HepG2 (cell line): ENCODE measurements at regions not wholly inside any gene's neighbourhood (a gene's known extent, or its start where the extent isn't known, plus 50 kb on each side); places are given as distances from the start of the nearest gene placed in this dataset.

Source experiments
- ATAC-seq: fragments of 200-7000 bp; cut with Tn5 transposase; 3 replicates; pipeline ENCODE4 v1.9.1; 2020; ENCODE audit warnings: mild to moderate bottlenecking, moderate library complexity
- BruUV-seq: library from RNA; stranded (reverse); fragments of 400-500 nt; replicated peaks from 2 replicates; lab custom pipeline; 2021; lab: Mats Ljungman, UMichigan
- CTCF ChIA-PET: fragments of 300-600 bp; formaldehyde crosslinking; extraction: SDS; loops from one replicate; lab custom pipeline; 2021; ENCODE audit warnings: low total read pairs, inconsistent platforms, low intra/inter-chr PET ratio; lab: Yijun Ruan, JAX
- POLR2A ChIA-PET: fragments of 350-600 bp; sonication (Branson Sonifier 250); formaldehyde crosslinking; loops from one replicate; lab custom pipeline; 2020; ENCODE audit warnings: antibody characterized with exemption, inconsistent platforms; lab: Yijun Ruan, JAX
- DNase-seq: peaks from one replicate; pipeline ENCODE4 v3.0.0-alpha.2; 2015; ENCODE audit warnings: low spot score
- FAIRE-seq: peaks from 3 replicates; lab custom pipeline; 2011; peaks lifted over from hg19 to GRCh38; lab: Jason Lieb, UNC
- H2AFZ ChIP-seq: one replicate; pipeline ENCODE4 v1.6.1; 2011; ENCODE audit warnings: low read length, inconsistent platforms
- H3K27ac ChIP-seq: fragments of 300-600 bp; 3 replicates; pipeline ENCODE4 v1.8.0; 2011; ENCODE audit warnings: mixed run types, mild to moderate bottlenecking, mixed read lengths, low read length, inconsistent platforms; ENCODE audit not compliant: insufficient read depth; ENCODE audit errors: extremely low read length
- H3K27me3 ChIP-seq, 2 experiments: fragments of 200-600 bp in 1 of 2; 2 replicates in 1 of 2; 3 replicates in 1 of 2; pipeline versions ENCODE4 v1.6.0 to v1.8.0; 2011; ENCODE audit warnings: low read length in 2 of 2, mild to moderate bottlenecking in 2 of 2, moderate library complexity in 2 of 2, inconsistent platforms in 1 of 2; ENCODE audit not compliant: insufficient read depth in 2 of 2, control insufficient read depth in 1 of 2
- H3K36me3 ChIP-seq, 2 experiments: fragments of 200-600 bp in 1 of 2; replicated peaks in 1 of 2; 2 replicates in 1 of 2; 3 replicates in 1 of 2; pipeline versions ENCODE4 v1.5.1 to v1.8.0; 2011; ENCODE audit warnings: low read length in 2 of 2, inconsistent platforms in 1 of 2; ENCODE audit not compliant: insufficient read depth in 2 of 2, control insufficient read depth in 1 of 2
- H3K4me1 ChIP-seq: 2 replicates; pipeline ENCODE4 v1.5.1; 2012; ENCODE audit warnings: low read length, inconsistent platforms; ENCODE audit not compliant: insufficient read depth
- H3K4me2 ChIP-seq: 2 replicates; pipeline ENCODE4 v1.6.0; 2011; ENCODE audit warnings: low read depth, low read length, inconsistent platforms
- H3K4me3 ChIP-seq, 3 experiments: fragments of 200-600 bp in 1 of 3; sonication (generic), shearing (Covaris generic) in 1 of 3; replicated peaks in 1 of 3; 2 replicates each; pipeline ENCODE4 v1.5.1; 2011 to 2016; ENCODE audit warnings: low read length in 3 of 3, inconsistent platforms in 2 of 3, low read depth in 2 of 3, mild to moderate bottlenecking in 2 of 3, control low read depth in 1 of 3, mixed read lengths in 1 of 3; ENCODE audit not compliant: insufficient read depth in 1 of 3
- H3K79me2 ChIP-seq: one replicate; pipeline ENCODE4 v1.6.1; 2011; ENCODE audit warnings: low read length, inconsistent platforms; ENCODE audit not compliant: insufficient read depth
- H3K9ac ChIP-seq: 2 replicates; pipeline ENCODE4 v1.6.0; 2011; ENCODE audit warnings: mild to moderate bottlenecking, low read depth, low read length, inconsistent platforms; ENCODE audit not compliant: insufficient read depth
- H3K9me3 ChIP-seq: 2 replicates; pipeline ENCODE4 v1.5.1; 2012; ENCODE audit warnings: mild to moderate bottlenecking, low read length
- H4K20me1 ChIP-seq: 2 replicates; pipeline ENCODE4 v1.6.0; 2011; ENCODE audit warnings: inconsistent platforms, mild to moderate bottlenecking, low read length, moderate library complexity; ENCODE audit not compliant: insufficient read depth
- ASH2L ChIP-seq: fragments of 300-600, 200-600 bp; sonication (generic); IDR thresholded peaks from 2 replicates; pipeline ENCODE4 v1.7.0; 2017; ENCODE audit warnings: low read depth, mild to moderate bottlenecking, moderate library complexity, mixed read lengths, low read length; ENCODE audit not compliant: insufficient read length
- GMEB2 ChIP-seq: IDR thresholded peaks from 2 replicates; pipeline ENCODE4 v1.6.1; 2016; ENCODE audit warnings: missing biosample characterization, missing genetic modification reagents, low read depth
- HBP1 ChIP-seq: IDR thresholded peaks from 2 replicates; pipeline ENCODE4 v1.6.1; 2016; ENCODE audit warnings: low read depth, control low read depth
- HOXA9 ChIP-seq: sonication (generic); formaldehyde crosslinking; IDR thresholded peaks from 2 replicates; pipeline ENCODE4 v1.8.1; 2022; ENCODE audit warnings: missing genetic modification reagents, mild to moderate bottlenecking, moderate library complexity, borderline replicate concordance
- MIXL1 ChIP-seq: IDR thresholded peaks from 2 replicates; pipeline ENCODE4 v1.6.1; 2016
- SOX6 ChIP-seq, 2 experiments: fragments of 450-650 bp in 1 of 2; sonication (generic) in 1 of 2; formaldehyde crosslinking in 1 of 2; IDR thresholded peaks; 2 replicates each; pipeline versions ENCODE4 v1.4.0 to v1.6.1; 2017 to 2020; ENCODE audit warnings: antibody characterized with exemption in 1 of 2, mild to moderate bottlenecking in 1 of 2, missing genetic modification reagents in 1 of 2
- SRSF4 ChIP-seq: fragments of 200-400 bp; formaldehyde crosslinking; IDR thresholded peaks from one replicate; pipeline ENCODE4 v1.6.1; 2018; ENCODE audit warnings: mild to moderate bottlenecking, low read depth, low read length, moderate library complexity; ENCODE audit not compliant: poor library complexity, severe bottlenecking
- ZNF747 ChIP-seq: sonication (generic); formaldehyde crosslinking; IDR thresholded peaks from 2 replicates; pipeline ENCODE4 v1.8.1; 2023; ENCODE audit warnings: missing genetic modification reagents, mild to moderate bottlenecking, borderline replicate concordance
- WGBS: methylation state at CpG from one replicate; pipeline ENCODE4 v1.1.6; 2017; ENCODE audit warnings: low lambda C conversion rate; 5-methylcytosine and 5-hydroxymethylcytosine counted together
- in situ Hi-C: cut with HindIII; loops from 2 replicates; pipeline ENCODE4 v1.10.0; 2017; ENCODE audit warnings: low pct_unique_long_range_greater_than_20kb; ENCODE audit not compliant: extremely low pct_ligation_motif_present
- intact Hi-C: fragments of 100-400 bp; cut with micrococcal nuclease; formaldehyde crosslinking; loops from one replicate; pipeline ENCODE4 v1.10.0; 2022; ENCODE audit not compliant: unreplicated experiment
- TF ChIP-seq, protein P1 (sequence below): sonication (generic); formaldehyde crosslinking; IDR thresholded peaks from 2 replicates; pipeline ENCODE4 v1.4.0; 2020; ENCODE audit warnings: low read depth, missing genetic modification reagents
- TF ChIP-seq, protein P2 (sequence below): sonication (generic); formaldehyde crosslinking; conservative IDR thresholded peaks from 2 replicates; pipeline ENCODE4 v1.5.0; 2020; ENCODE audit warnings: missing genetic modification reagents

GRCh38 chr2:16737812-16738211, 72.2 kb upstream of the CYRIA start:
- CTCF ChIA-PET: no interaction called here
- POLR2A ChIA-PET: no interaction called here
- in situ Hi-C loops: no loop called here
- H3K27me3 ChIP-seq: no peaks in the 10 kb centered on the region
- H3K79me2 ChIP-seq: no peaks in the 10 kb centered on the region
- no peak overlapping the region for H3K9ac ChIP-seq
- TF ChIP-seq, protein P1, sequence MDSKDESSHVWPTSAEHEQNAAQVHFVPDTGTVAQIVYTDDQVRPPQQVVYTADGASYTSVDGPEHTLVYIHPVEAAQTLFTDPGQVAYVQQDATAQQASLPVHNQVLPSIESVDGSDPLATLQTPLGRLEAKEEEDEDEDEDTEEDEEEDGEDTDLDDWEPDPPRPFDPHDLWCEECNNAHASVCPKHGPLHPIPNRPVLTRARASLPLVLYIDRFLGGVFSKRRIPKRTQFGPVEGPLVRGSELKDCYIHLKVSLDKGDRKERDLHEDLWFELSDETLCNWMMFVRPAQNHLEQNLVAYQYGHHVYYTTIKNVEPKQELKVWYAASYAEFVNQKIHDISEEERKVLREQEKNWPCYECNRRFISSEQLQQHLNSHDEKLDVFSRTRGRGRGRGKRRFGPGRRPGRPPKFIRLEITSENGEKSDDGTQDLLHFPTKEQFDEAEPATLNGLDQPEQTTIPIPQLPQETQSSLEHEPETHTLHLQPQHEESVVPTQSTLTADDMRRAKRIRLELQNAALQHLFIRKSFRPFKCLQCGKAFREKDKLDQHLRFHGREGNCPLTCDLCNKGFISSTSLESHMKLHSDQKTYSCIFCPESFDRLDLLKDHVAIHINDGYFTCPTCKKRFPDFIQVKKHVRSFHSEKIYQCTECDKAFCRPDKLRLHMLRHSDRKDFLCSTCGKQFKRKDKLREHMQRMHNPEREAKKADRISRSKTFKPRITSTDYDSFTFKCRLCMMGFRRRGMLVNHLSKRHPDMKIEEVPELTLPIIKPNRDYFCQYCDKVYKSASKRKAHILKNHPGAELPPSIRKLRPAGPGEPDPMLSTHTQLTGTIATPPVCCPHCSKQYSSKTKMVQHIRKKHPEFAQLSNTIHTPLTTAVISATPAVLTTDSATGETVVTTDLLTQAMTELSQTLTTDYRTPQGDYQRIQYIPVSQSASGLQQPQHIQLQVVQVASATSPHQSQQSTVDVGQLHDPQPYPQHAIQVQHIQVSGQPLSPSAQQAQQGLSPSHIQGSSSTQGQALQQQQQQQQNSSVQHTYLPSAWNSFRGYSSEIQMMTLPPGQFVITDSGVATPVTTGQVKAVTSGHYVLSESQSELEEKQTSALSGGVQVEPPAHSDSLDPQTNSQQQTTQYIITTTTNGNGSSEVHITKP (CRISPR knock-in tag): no peak
- no peak overlapping the region for H2AFZ ChIP-seq
- no peaks in the 10 kb centered on the region for H3K9me3 ChIP-seq
- 0% methylated on average over 1 of the region's 1 CpG for WGBS
- no peak for FAIRE-seq
- no peak for ATAC-seq
- no peaks in the 10 kb centered on the region for H3K4me1 ChIP-seq
- BruUV-seq: no TSS peak
- DNase-seq: no peak
- no peak overlapping the region for H3K4me2 ChIP-seq
- no peaks in the 10 kb centered on the region for H3K36me3 ChIP-seq
- intact Hi-C loops: no loop called here
- H3K27ac ChIP-seq: no peak overlapping the region
- no peak overlapping the region for H3K4me3 ChIP-seq
- H4K20me1 ChIP-seq: no peaks in the 10 kb centered on the region

- no TSS peak for BruUV-seq
- no peak overlapping the region for H3K4me3 ChIP-seq
- 36% methylated on average over 2 of the region's 2 CpGs for WGBS
- no peaks in the 10 kb centered on the region for H3K27me3 ChIP-seq
- no peak overlapping the region for H3K27ac ChIP-seq
- DNase-seq: no peak
- H3K4me2 ChIP-seq: no peak overlapping the region
- no peaks in the 10 kb centered on the region for H3K79me2 ChIP-seq
- no peak overlapping the region for H2AFZ ChIP-seq
- H3K9ac ChIP-seq: no peak overlapping the region
- H3K9me3 ChIP-seq: no peaks in the 10 kb centered on the region
- H3K36me3 ChIP-seq: no peaks in the 10 kb centered on the region
- no peak for FAIRE-seq
- POLR2A ChIA-PET: no interaction called here
- in situ Hi-C loops: no loop called here
- no peaks in the 10 kb centered on the region for H3K4me1 ChIP-seq
- no peaks in the 10 kb centered on the region for H4K20me1 ChIP-seq
- ATAC-seq: no peak
- CTCF ChIA-PET: no interaction called here
- intact Hi-C loops: no loop called here
- no peak for TF ChIP-seq MIXL1 (CRISPR knock-in tag)
- TF ChIP-seq, protein P2, sequence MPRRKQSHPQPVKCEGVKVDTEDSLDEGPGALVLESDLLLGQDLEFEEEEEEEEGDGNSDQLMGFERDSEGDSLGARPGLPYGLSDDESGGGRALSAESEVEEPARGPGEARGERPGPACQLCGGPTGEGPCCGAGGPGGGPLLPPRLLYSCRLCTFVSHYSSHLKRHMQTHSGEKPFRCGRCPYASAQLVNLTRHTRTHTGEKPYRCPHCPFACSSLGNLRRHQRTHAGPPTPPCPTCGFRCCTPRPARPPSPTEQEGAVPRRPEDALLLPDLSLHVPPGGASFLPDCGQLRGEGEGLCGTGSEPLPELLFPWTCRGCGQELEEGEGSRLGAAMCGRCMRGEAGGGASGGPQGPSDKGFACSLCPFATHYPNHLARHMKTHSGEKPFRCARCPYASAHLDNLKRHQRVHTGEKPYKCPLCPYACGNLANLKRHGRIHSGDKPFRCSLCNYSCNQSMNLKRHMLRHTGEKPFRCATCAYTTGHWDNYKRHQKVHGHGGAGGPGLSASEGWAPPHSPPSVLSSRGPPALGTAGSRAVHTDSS (CRISPR knock-in tag): no peak
- no peak for TF ChIP-seq SRSF4
- TF ChIP-seq GMEB2 (CRISPR knock-in tag): no peak
- no peak for TF ChIP-seq HOXA9 (CRISPR knock-in tag)
- TF ChIP-seq HBP1: no peak
- TF ChIP-seq ASH2L: no peak
- no peak for TF ChIP-seq ZNF747
- no peak for TF ChIP-seq SOX6 (IDR thresholded peaks at IDR 0.05)
- TF ChIP-seq SOX6 (CRISPR knock-in tag; IDR thresholded peaks at IDR 0.05): no peak
Observed at GRCh38 chr2:16736633-16737032, 71.0 kb upstream of the CYRIA start.
